GM23338 (cell line): ENCODE measurements at regions not wholly inside any gene's neighbourhood (a gene's known extent, or its start where the extent isn't known, plus 50 kb on each side); places are given as distances from the start of the nearest gene placed in this dataset.

Source experiments
- ATAC-seq: fragments of 200-7000 bp; cut with Tn5 transposase; 3 replicates; pipeline ENCODE4 v1.9.1; 2020
- DNase-seq: peaks from one replicate; pipeline ENCODE4 v3.0.0-alpha.2; 2015; ENCODE audit warnings: low spot score
- H2AFZ ChIP-seq: fragments of 200-600 bp; sonication (generic); 2 replicates; pipeline ENCODE4 v1.8.0; 2016; ENCODE audit warnings: antibody characterized with exemption, mild to moderate bottlenecking, moderate library complexity
- H3F3A ChIP-seq: fragments of 200-600 bp; sonication (generic); replicated peaks from 2 replicates; pipeline ENCODE4 v1.8.0; 2017; ENCODE audit warnings: antibody characterized with exemption, mixed run types, low read depth
- H3K27ac ChIP-seq: fragments of 200-600 bp; sonication (generic); 2 replicates; pipeline ENCODE4 v1.6.1; 2016; ENCODE audit warnings: low read depth
- H3K27me3 ChIP-seq: fragments of 200-600 bp; sonication (generic); 2 replicates; pipeline ENCODE4 v1.8.0; 2016; ENCODE audit warnings: mild to moderate bottlenecking, mixed run types, moderate library complexity; ENCODE audit not compliant: insufficient read depth
- H3K36me3 ChIP-seq: fragments of 200-600 bp; sonication (generic); 2 replicates; pipeline ENCODE4 v1.8.0; 2016; ENCODE audit warnings: mild to moderate bottlenecking; ENCODE audit not compliant: insufficient read depth
- H3K4me1 ChIP-seq: fragments of 200-600 bp; sonication (generic); 2 replicates; pipeline ENCODE4 v1.8.0; 2016; ENCODE audit warnings: mild to moderate bottlenecking, moderate library complexity; ENCODE audit not compliant: insufficient read depth
- H3K4me2 ChIP-seq: fragments of 200-600 bp; sonication (generic); 2 replicates; pipeline ENCODE4 v1.7.1; 2017; ENCODE audit warnings: mixed run types
- H3K4me3 ChIP-seq: fragments of 200-600 bp; sonication (generic); 2 replicates; pipeline ENCODE4 v1.6.1; 2016; ENCODE audit warnings: mixed run types
- H3K79me2 ChIP-seq: fragments of 200-600 bp; sonication (generic); replicated peaks from 2 replicates; pipeline ENCODE4 v1.8.0; 2017; ENCODE audit warnings: mild to moderate bottlenecking; ENCODE audit not compliant: insufficient read depth
- H3K9me2 ChIP-seq: fragments of 200-600 bp; sonication (generic); 2 replicates; pipeline ENCODE4 v1.8.0; 2017; ENCODE audit not compliant: insufficient read depth
- H4K20me1 ChIP-seq: fragments of 200-600 bp; sonication (generic); replicated peaks from 2 replicates; pipeline ENCODE4 v1.8.0; 2017; ENCODE audit warnings: mild to moderate bottlenecking; ENCODE audit not compliant: insufficient read depth
- H3K27ac Mint-ChIP-seq: 2 replicates; pipeline ENCODE4 v1.8.0; 2020; ENCODE audit warnings: inconsistent platforms, mild to moderate bottlenecking, moderate library complexity, mixed read lengths
- H3K27me3 Mint-ChIP-seq: 3 replicates; pipeline ENCODE4 v1.8.0; 2022; ENCODE audit warnings: low read depth, mild to moderate bottlenecking, moderate library complexity, mixed read lengths, inconsistent platforms; ENCODE audit not compliant: insufficient read depth, poor library complexity
- H3K36me3 Mint-ChIP-seq: 3 replicates; pipeline ENCODE4 v1.8.0; 2021; ENCODE audit warnings: low read depth, mild to moderate bottlenecking, inconsistent platforms, moderate library complexity, mixed read lengths
- H3K4me1 Mint-ChIP-seq: 3 replicates; pipeline ENCODE4 v1.8.0; 2020; ENCODE audit warnings: mild to moderate bottlenecking, inconsistent platforms, mixed read lengths
- H3K4me3 Mint-ChIP-seq: 3 replicates; pipeline ENCODE4 v1.8.0; 2021; ENCODE audit warnings: moderate library complexity, mild to moderate bottlenecking, inconsistent platforms, mixed read lengths
- H3K9me3 Mint-ChIP-seq: 3 replicates; pipeline ENCODE4 v1.8.0; 2020; ENCODE audit warnings: moderate library complexity, mild to moderate bottlenecking, inconsistent platforms, mixed read lengths
- CREB1 ChIP-seq: fragments of 250-450 bp; sonication (Bioruptor Pico); IDR thresholded peaks from 2 replicates; pipeline ENCODE4 v1.5.0; 2020; ENCODE audit warnings: low read depth, mild to moderate bottlenecking, moderate library complexity
- EZH2 ChIP-seq: fragments of 200-600 bp; sonication (generic); IDR thresholded peaks from one replicate; pipeline ENCODE4 v1.8.0; 2017; ENCODE audit warnings: antibody characterized with exemption, mild to moderate bottlenecking, low read depth; ENCODE audit not compliant: unreplicated experiment
- POLR2AphosphoS5 ChIP-seq: IDR thresholded peaks from 2 replicates; pipeline ENCODE4 v1.6.1; 2016; ENCODE audit warnings: antibody characterized with exemption, low read depth
- ZNF331 ChIP-seq: fragments of 250-450 bp; sonication (Bioruptor Pico); IDR thresholded peaks from 2 replicates; pipeline ENCODE4 v1.5.0; 2020; ENCODE audit warnings: low read depth, mild to moderate bottlenecking, moderate library complexity
- ZNF462 ChIP-seq: fragments of 250-450 bp; sonication (Bioruptor Pico); IDR thresholded peaks from 2 replicates; pipeline ENCODE4 v1.5.0; 2020; ENCODE audit warnings: mild to moderate bottlenecking, moderate library complexity

- TF ChIP-seq ZNF462 (CRISPR knock-in tag): no peak
These were observed 87.9 kb downstream of the IL12A start (continued) for GRCh38 chr3:160076519-160076918.

- H4K20me1 ChIP-seq: no peaks in the 10 kb centered on the region
- H3K9me2 ChIP-seq: 0 out of 2 replicates have a peak, but pooled peaks cover 11% of the 10 kb centered on the region
- peaks cover 4% of the 10 kb centered on the region; the same call in 1 of the 3 replicates for H3K36me3 Mint-ChIP-seq
- ATAC-seq (no peak), DNase-seq (no peak)
- no peaks in the 10 kb centered on the region for H3F3A ChIP-seq
- H3K4me3 ChIP-seq: no peak overlapping the region
- no peak overlapping the region for H3K4me3 Mint-ChIP-seq
- no peak overlapping the region for H3K4me2 ChIP-seq
- H3K27me3 Mint-ChIP-seq: peaks cover 2% of the 10 kb centered on the region
- H3K27ac ChIP-seq: no peak overlapping the region
- TF ChIP-seq POLR2AphosphoS5: no peak
- TF ChIP-seq ZNF331 (CRISPR knock-in tag): no peak
- no peak for TF ChIP-seq ZNF462 (CRISPR knock-in tag)
- no peak for TF ChIP-seq CREB1 (CRISPR knock-in tag)
- no peak for TF ChIP-seq EZH2
- peaks cover 8% of the 10 kb centered on the region for H3K9me3 Mint-ChIP-seq
- no peaks in the 10 kb centered on the region for H3K27me3 ChIP-seq
- H3K36me3 ChIP-seq: no peaks in the 10 kb centered on the region
- no peaks in the 10 kb centered on the region for H3K4me1 ChIP-seq
- no peaks in the 10 kb centered on the region for H3K79me2 ChIP-seq
- no peaks in the 10 kb centered on the region for H3K4me1 Mint-ChIP-seq
- H3K27ac Mint-ChIP-seq: no peak overlapping the region
- no peak overlapping the region for H2AFZ ChIP-seq
These were observed 89.9 kb downstream of the IL12A start for GRCh38 chr3:160078533-160078932.
